Lung (tissue), 11 donors: ENCODE measurements at regions not wholly inside any gene's neighbourhood (a gene's known extent, or its start where the extent isn't known, plus 50 kb on each side); places are given as distances from the start of the nearest gene placed in this dataset.

ENCODE experiments used
- ATAC-seq: fragments of 200-7000 bp; cut with Tn5 transposase; one replicate; pipeline ENCODE4 v1.9.1; 2020; ENCODE audit warnings: moderate number of reproducible peaks; ENCODE audit not compliant: insufficient read depth, low FRiP score
- DNase-seq, 3 donors: peaks; one replicate each; pipeline ENCODE4 v3.0.0-alpha.2; 2013 to 2017
- H3K27ac ChIP-seq, 2 donors: one replicate each; pipeline ENCODE4 v1.5.1; 2013; ENCODE audit warnings: mild to moderate bottlenecking in 2 of 2, moderate library complexity in 2 of 2, control low read depth in 1 of 2, inconsistent platforms in 1 of 2, low read depth in 1 of 2, low read length in 1 of 2
- H3K27me3 ChIP-seq, 3 donors: one replicate each; pipeline ENCODE4 v1.5.1; 2013; ENCODE audit warnings: low read length in 2 of 3; ENCODE audit not compliant: control insufficient read depth in 3 of 3, insufficient read depth in 3 of 3
- H3K36me3 ChIP-seq, 4 donors: one replicate each; pipeline ENCODE4 v1.5.1; 2013; ENCODE audit warnings: low read length in 4 of 4, mild to moderate bottlenecking in 1 of 4, moderate library complexity in 1 of 4; ENCODE audit not compliant: control insufficient read depth in 4 of 4, insufficient read depth in 4 of 4
- H3K4me1 ChIP-seq, 5 donors: one replicate each; pipeline ENCODE4 v1.5.1; 2013; ENCODE audit warnings: low read length in 5 of 5, mild to moderate bottlenecking in 2 of 5, moderate library complexity in 1 of 5; ENCODE audit not compliant: control insufficient read depth in 5 of 5, insufficient read depth in 5 of 5
- H3K4me3 ChIP-seq: one replicate; pipeline ENCODE4 v1.5.1; 2013; ENCODE audit warnings: mild to moderate bottlenecking, control low read depth, moderate library complexity
- H3K9ac ChIP-seq, 2 donors: one replicate each; pipeline ENCODE4 v1.5.1; 2013; ENCODE audit warnings: low read length in 2 of 2, control low read depth in 1 of 2; ENCODE audit not compliant: insufficient read depth in 1 of 2
- H3K9me3 ChIP-seq, 4 donors: one replicate each; pipeline ENCODE4 v1.5.1; 2013; ENCODE audit warnings: low read length in 3 of 4, mild to moderate bottlenecking in 1 of 4, moderate library complexity in 1 of 4; ENCODE audit not compliant: control insufficient read depth in 4 of 4, insufficient read depth in 3 of 4
- CTCF ChIP-seq: IDR thresholded peaks from 2 replicates; pipeline ENCODE4 v1.5.1; 2012; ENCODE audit warnings: mild to moderate bottlenecking; ENCODE audit errors: control extremely low read depth, extremely low read depth
- WGBS, 2 donors: extraction: QIAGEN DNeasy Blood & Tissue Kit; methylation state at CpG; one replicate each; pipeline ENCODE4 v1.1.7; 2013; 5-methylcytosine and 5-hydroxymethylcytosine counted together
- donor health status: control.
- donor health status: control.
- donor health status: Bipolar disorder and iron deficiency.
- donor health status: healthy.
- donor health status: DM: yes; HTN: yes; CAD: no.

GRCh38 chr17:13869331-13869940 is 199.9 kb upstream of the COX10 start:
- peaks cover 0 to 2% (median 0%) of the 10 kb centered on the region in 4 donors for H3K9me3 ChIP-seq
- WGBS, 2 donors = 72 to 86% methylated on average over 9 of the region's 9 CpGs
- DNase-seq = peak in 1 of 3 donors; percentile 9
- no peak overlapping the region for H3K4me3 ChIP-seq
- H3K4me1 ChIP-seq = peaks cover 0 to 3% (median 0%) of the 10 kb centered on the region in 5 donors
- no peak overlapping the region for H3K27ac ChIP-seq
- ATAC-seq = no peak
- no peaks in the 10 kb centered on the region for H3K27me3 ChIP-seq
- no peak overlapping the region for H3K9ac ChIP-seq
- H3K36me3 ChIP-seq = no peaks in the 10 kb centered on the region
- TF ChIP-seq CTCF = no peak

- Histone ChIP-seq H3K9ac (no peak overlapping the region), H3K4me3 (no peak overlapping the region), H3K9me3 (peaks cover 0 to 2% (median 0%) of the 10 kb centered on the region in 4 donors), H3K27me3 (no peaks in the 10 kb centered on the region), H3K4me1 (peaks cover 0 to 3% (median 0%) of the 10 kb centered on the region in 5 donors), H3K27ac (no peak overlapping the region), H3K36me3 (no peaks in the 10 kb centered on the region)
- ATAC-seq = no peak
- WGBS, 2 donors = 89% methylated on average over 4 of the region's 4 CpGs
- DNase-seq = no peak
- TF ChIP-seq CTCF = no peak
Observed at GRCh38 chr17:13871261-13871660, 198.0 kb upstream of the COX10 start.

GRCh38 chr17:13874134-13874533 is 195.2 kb upstream of the COX10 start:
- Histone ChIP-seq H3K27ac (no peak overlapping the region), H3K9me3 (peaks cover 0 to 2% (median 0%) of the 10 kb centered on the region in 4 donors), H3K4me3 (no peak overlapping the region), H3K27me3 (no peaks in the 10 kb centered on the region), H3K36me3 (no peaks in the 10 kb centered on the region), H3K4me1 (peaks cover 0 to 3% (median 0%) of the 10 kb centered on the region in 5 donors), H3K9ac (no peak overlapping the region)
- TF ChIP-seq CTCF = no peak
- ATAC-seq = no peak
- 91 to 94% methylated on average over 3 of the region's 3 CpGs for WGBS, 2 donors
- no peak for DNase-seq

GRCh38 chr17:13874817-13875216 is 194.5 kb upstream of the COX10 start:
- ATAC-seq = no peak
- H3K4me3 ChIP-seq = no peak overlapping the region
- H3K4me1 ChIP-seq = peaks cover 0 to 3% (median 0%) of the 10 kb centered on the region in 5 donors
- no peak overlapping the region for H3K27ac ChIP-seq
- DNase-seq = no peak
- no peaks in the 10 kb centered on the region for H3K27me3 ChIP-seq
- no peaks in the 10 kb centered on the region for H3K36me3 ChIP-seq
- 79 to 85% methylated on average over 1 of the region's 1 CpG for WGBS, 2 donors
- no peak overlapping the region for H3K9ac ChIP-seq
- TF ChIP-seq CTCF = no peak
- peaks cover 0 to 2% (median 0%) of the 10 kb centered on the region in 4 donors for H3K9me3 ChIP-seq
